Astrocyte (in vitro differentiated cells and primary cell): ENCODE measurements at regions not wholly inside any gene's neighbourhood (a gene's known extent, or its start where the extent isn't known, plus 50 kb on each side); places are given as distances from the start of the nearest gene placed in this dataset.

Source experiments
- DNase-seq: peaks from one replicate; pipeline ENCODE4 v3.0.0-alpha.2; 2010; ENCODE audit warnings: low read depth
- FAIRE-seq: peaks from 2 replicates; lab custom pipeline; 2011; peaks lifted over from hg19 to GRCh38; lab: Jason Lieb, UNC
- H2AFZ ChIP-seq: 2 replicates; pipeline ENCODE4 v1.6.0; 2012; ENCODE audit warnings: low read depth, low read length, inconsistent platforms
- H3K27ac ChIP-seq: 2 replicates; pipeline ENCODE4 v1.5.1; 2011; ENCODE audit warnings: low read depth, low read length, inconsistent platforms
- H3K27me3 ChIP-seq: 2 replicates; pipeline ENCODE4 v1.6.0; 2011; ENCODE audit warnings: low read length, inconsistent platforms; ENCODE audit not compliant: insufficient read depth
- H3K36me3 ChIP-seq: 2 replicates; pipeline ENCODE4 v1.5.1; 2011; ENCODE audit warnings: low read length, inconsistent platforms; ENCODE audit not compliant: insufficient read depth
- H3K4me1 ChIP-seq: 2 replicates; pipeline ENCODE4 v1.5.1; 2011; ENCODE audit warnings: low read length, inconsistent platforms; ENCODE audit not compliant: insufficient read depth
- H3K4me2 ChIP-seq: 2 replicates; pipeline ENCODE4 v1.6.0; 2012; ENCODE audit warnings: low read length, inconsistent platforms
- H3K4me3 ChIP-seq: 2 replicates; pipeline ENCODE4 v1.5.1; 2011; ENCODE audit warnings: low read depth, mild to moderate bottlenecking, low read length, inconsistent platforms; ENCODE audit not compliant: insufficient read depth
- H3K79me2 ChIP-seq: 2 replicates; pipeline ENCODE4 v1.6.0; 2012; ENCODE audit warnings: mild to moderate bottlenecking, low read length, inconsistent platforms; ENCODE audit not compliant: insufficient read depth
- H3K9ac ChIP-seq: 2 replicates; pipeline ENCODE4 v1.6.0; 2012; ENCODE audit warnings: mild to moderate bottlenecking, low read length, inconsistent platforms
- H3K9me3 ChIP-seq: 2 replicates; pipeline ENCODE4 v1.5.1; 2012; ENCODE audit warnings: low read depth, mild to moderate bottlenecking, low read length, inconsistent platforms; ENCODE audit not compliant: insufficient read depth
- H4K20me1 ChIP-seq: 2 replicates; pipeline ENCODE4 v1.6.0; 2012; ENCODE audit warnings: low read length, inconsistent platforms; ENCODE audit not compliant: insufficient read depth
- H3K27ac Mint-ChIP-seq: one replicate; pipeline ENCODE4 v1.8.0; 2021; ENCODE audit warnings: mild to moderate bottlenecking, mixed read lengths; ENCODE audit not compliant: unreplicated experiment
- H3K27me3 Mint-ChIP-seq: one replicate; pipeline ENCODE4 v1.8.0; 2021; ENCODE audit warnings: low read depth, mixed read lengths; ENCODE audit not compliant: unreplicated experiment
- H3K36me3 Mint-ChIP-seq: one replicate; pipeline ENCODE4 v1.8.0; 2021; ENCODE audit warnings: low read depth, mixed read lengths; ENCODE audit not compliant: unreplicated experiment
- H3K4me1 Mint-ChIP-seq: one replicate; pipeline ENCODE4 v1.8.0; 2021; ENCODE audit warnings: low read depth, mixed read lengths; ENCODE audit not compliant: unreplicated experiment
- H3K4me3 Mint-ChIP-seq: one replicate; pipeline ENCODE4 v1.8.0; 2021; ENCODE audit warnings: mild to moderate bottlenecking, moderate library complexity, mixed read lengths; ENCODE audit not compliant: unreplicated experiment
- H3K9me3 Mint-ChIP-seq: one replicate; pipeline ENCODE4 v1.8.0; 2021; ENCODE audit warnings: mild to moderate bottlenecking, mixed read lengths; ENCODE audit not compliant: unreplicated experiment
- EZH2 ChIP-seq: IDR thresholded peaks from 2 replicates; pipeline ENCODE4 v1.6.1; 2012; ENCODE audit warnings: mild to moderate bottlenecking, low read length, inconsistent platforms; ENCODE audit not compliant: insufficient read depth
- TF ChIP-seq, protein P1 (sequence below): IDR thresholded peaks from 2 replicates; pipeline ENCODE4 v1.5.1; 2011; ENCODE audit warnings: low read depth, mild to moderate bottlenecking, inconsistent platforms, low read length, moderate library complexity; ENCODE audit not compliant: insufficient read depth

DNA sequence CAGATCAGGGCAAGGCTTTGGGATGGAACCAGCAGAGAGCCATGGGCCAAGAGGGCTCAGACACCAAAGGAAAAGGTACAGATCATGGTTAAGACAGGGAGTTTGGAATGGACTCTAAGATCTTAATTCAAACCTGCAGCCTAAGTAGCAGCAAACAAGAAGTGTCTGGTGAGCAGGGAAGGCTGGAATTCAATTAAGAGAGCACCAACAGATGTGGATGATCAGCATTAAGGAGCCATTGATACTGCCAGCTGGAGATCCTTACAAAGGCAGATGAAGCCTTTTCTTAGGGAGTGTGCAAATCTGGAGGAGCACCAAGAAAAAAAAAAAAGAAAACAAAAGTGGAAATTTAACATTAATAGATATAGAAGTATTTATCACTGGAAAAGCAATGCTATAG, 516.8 kb downstream of the RASEF start:
- H3K9me3 Mint-ChIP-seq, result peaks cover 2% of the 10 kb centered on the region
- no peak overlapping the region for H3K27ac Mint-ChIP-seq
- H3K4me1 Mint-ChIP-seq, result no peaks in the 10 kb centered on the region
- no peaks in the 10 kb centered on the region for H3K27me3 Mint-ChIP-seq
- H3K4me3 Mint-ChIP-seq, result no peak overlapping the region
- DNase-seq (no peak), FAIRE-seq (no peak)
- TF ChIP-seq, protein P1, sequence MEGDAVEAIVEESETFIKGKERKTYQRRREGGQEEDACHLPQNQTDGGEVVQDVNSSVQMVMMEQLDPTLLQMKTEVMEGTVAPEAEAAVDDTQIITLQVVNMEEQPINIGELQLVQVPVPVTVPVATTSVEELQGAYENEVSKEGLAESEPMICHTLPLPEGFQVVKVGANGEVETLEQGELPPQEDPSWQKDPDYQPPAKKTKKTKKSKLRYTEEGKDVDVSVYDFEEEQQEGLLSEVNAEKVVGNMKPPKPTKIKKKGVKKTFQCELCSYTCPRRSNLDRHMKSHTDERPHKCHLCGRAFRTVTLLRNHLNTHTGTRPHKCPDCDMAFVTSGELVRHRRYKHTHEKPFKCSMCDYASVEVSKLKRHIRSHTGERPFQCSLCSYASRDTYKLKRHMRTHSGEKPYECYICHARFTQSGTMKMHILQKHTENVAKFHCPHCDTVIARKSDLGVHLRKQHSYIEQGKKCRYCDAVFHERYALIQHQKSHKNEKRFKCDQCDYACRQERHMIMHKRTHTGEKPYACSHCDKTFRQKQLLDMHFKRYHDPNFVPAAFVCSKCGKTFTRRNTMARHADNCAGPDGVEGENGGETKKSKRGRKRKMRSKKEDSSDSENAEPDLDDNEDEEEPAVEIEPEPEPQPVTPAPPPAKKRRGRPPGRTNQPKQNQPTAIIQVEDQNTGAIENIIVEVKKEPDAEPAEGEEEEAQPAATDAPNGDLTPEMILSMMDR, result no peak
- TF ChIP-seq EZH2, result no peak
- no peaks in the 10 kb centered on the region for H3K36me3 ChIP-seq
- no peak overlapping the region for H3K4me2 ChIP-seq
- H3K36me3 Mint-ChIP-seq, result no peaks in the 10 kb centered on the region
- H3K9ac ChIP-seq, result no peak overlapping the region
- no peaks in the 10 kb centered on the region for H4K20me1 ChIP-seq
- no peak overlapping the region for H3K27ac ChIP-seq
- H3K4me1 ChIP-seq, result no peaks in the 10 kb centered on the region
- no peaks in the 10 kb centered on the region for H3K9me3 ChIP-seq
- H2AFZ ChIP-seq, result no peak overlapping the region
- H3K79me2 ChIP-seq, result no peaks in the 10 kb centered on the region
- no peak overlapping the region for H3K4me3 ChIP-seq
- H3K27me3 ChIP-seq, result no peaks in the 10 kb centered on the region

DNA sequence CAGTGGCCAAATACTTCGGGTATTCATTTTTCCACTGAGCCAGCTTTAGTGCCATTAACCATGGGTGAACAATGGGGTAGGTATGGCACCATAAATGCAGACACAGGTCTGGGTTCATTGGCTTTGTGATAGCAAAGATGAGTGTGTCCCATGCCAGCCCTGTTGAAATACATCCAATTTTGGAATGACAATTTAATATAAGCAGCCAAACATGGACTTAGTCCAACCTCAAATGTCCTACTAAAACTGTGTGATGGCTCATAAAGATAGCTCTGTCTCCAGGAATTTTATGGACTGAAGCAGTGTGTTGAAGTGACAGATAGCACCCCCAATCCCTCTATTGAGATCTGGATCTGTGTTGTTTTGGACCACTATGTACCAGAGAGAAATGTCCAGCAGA, 514.9 kb downstream of the RASEF start:
- no peak overlapping the region for H2AFZ ChIP-seq
- H3K27ac Mint-ChIP-seq, result no peak overlapping the region
- H3K27me3 Mint-ChIP-seq, result no peaks in the 10 kb centered on the region
- no peaks in the 10 kb centered on the region for H3K36me3 Mint-ChIP-seq
- no peaks in the 10 kb centered on the region for H3K4me1 Mint-ChIP-seq
- no peaks in the 10 kb centered on the region for H3K27me3 ChIP-seq
- H3K9ac ChIP-seq, result no peak overlapping the region
- FAIRE-seq, result no peak
- no peak overlapping the region for H3K4me2 ChIP-seq
- no peaks in the 10 kb centered on the region for H3K9me3 ChIP-seq
- H3K9me3 Mint-ChIP-seq, result no peaks in the 10 kb centered on the region
- no peaks in the 10 kb centered on the region for H3K4me1 ChIP-seq
- H3K4me3 ChIP-seq, result no peak overlapping the region
- H4K20me1 ChIP-seq, result no peaks in the 10 kb centered on the region
- no peaks in the 10 kb centered on the region for H3K79me2 ChIP-seq
- DNase-seq, result no peak
- no peak overlapping the region for H3K4me3 Mint-ChIP-seq
- no peak overlapping the region for H3K27ac ChIP-seq
- no peaks in the 10 kb centered on the region for H3K36me3 ChIP-seq
- TF ChIP-seq EZH2, result no peak
- TF ChIP-seq, protein P1, result no peak

DNA sequence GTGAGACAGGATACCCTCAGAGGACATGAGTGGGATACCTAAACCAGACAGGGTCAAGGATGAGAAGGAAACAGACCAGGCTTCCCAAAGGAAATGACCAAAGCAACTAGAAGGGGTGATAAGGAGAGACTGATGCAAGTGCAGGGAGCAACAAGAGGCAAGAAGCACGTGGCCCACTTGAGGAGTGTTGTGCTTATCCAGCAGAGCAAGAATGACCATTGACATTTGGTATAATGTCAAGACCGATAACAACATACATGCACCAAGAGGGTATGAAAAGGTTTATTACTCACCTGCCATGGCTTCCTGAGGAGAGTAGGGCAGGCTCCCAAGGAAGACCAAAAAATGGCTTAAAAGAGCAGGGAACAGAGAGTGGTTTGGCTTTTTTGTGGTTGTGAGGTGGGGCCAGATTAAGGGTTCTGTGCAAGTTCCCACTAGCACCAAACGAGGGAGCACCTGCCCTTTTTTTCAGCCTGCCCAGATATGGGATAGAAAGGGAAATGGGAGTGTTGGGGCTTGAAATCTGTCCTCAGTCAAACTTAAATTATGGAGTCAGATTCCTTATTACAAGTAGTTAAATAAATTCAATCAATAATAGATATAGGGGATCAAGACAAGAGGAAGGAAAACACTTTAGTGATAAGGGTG, 513.6 kb downstream of the RASEF start:
- Histone ChIP-seq H3K27ac (no peak overlapping the region), H3K36me3 (no peaks in the 10 kb centered on the region), H3K27me3 (no peaks in the 10 kb centered on the region), H3K9ac (no peak overlapping the region), H3K4me3 (no peak overlapping the region), H3K9me3 (no peaks in the 10 kb centered on the region), H4K20me1 (no peaks in the 10 kb centered on the region), H2AFZ (no peak overlapping the region), H3K79me2 (no peaks in the 10 kb centered on the region), H3K4me2 (no peak overlapping the region), H3K4me1 (no peaks in the 10 kb centered on the region)
- Mint-ChIP-seq H3K27me3 (no peaks in the 10 kb centered on the region), H3K9me3 (no peaks in the 10 kb centered on the region), H3K4me3 (no peak overlapping the region), H3K4me1 (no peaks in the 10 kb centered on the region), H3K36me3 (no peaks in the 10 kb centered on the region), H3K27ac (no peak overlapping the region)
- no peak for TF ChIP-seq EZH2
- TF ChIP-seq, protein P1, result no peak
- FAIRE-seq, result no peak
- no peak for DNase-seq
